ENCODE measurements at regions not wholly inside any gene's neighbourhood (a gene's known extent, or its start where the extent isn't known, plus 50 kb on each side); places are given as distances from the start of the nearest gene placed in this dataset.

- no peak for TF ChIP-seq TEAD4 (IDR thresholded peaks at IDR 0.05)
- no peak for TF ChIP-seq ZBTB7A (IDR thresholded peaks at IDR 0.05; ENCODE audit: low read depth)
- TF ChIP-seq NFIC (IDR thresholded peaks at IDR 0.05): no peak
- TF ChIP-seq CREB1 (IDR thresholded peaks at IDR 0.05; ENCODE audit: low read depth): no peak
- TF ChIP-seq MAX (IDR thresholded peaks at IDR 0.05): no peak
- no peak for TF ChIP-seq TCF12 (IDR thresholded peaks at IDR 0.05; ENCODE audit: low read depth)
- TF ChIP-seq, protein P1, sequence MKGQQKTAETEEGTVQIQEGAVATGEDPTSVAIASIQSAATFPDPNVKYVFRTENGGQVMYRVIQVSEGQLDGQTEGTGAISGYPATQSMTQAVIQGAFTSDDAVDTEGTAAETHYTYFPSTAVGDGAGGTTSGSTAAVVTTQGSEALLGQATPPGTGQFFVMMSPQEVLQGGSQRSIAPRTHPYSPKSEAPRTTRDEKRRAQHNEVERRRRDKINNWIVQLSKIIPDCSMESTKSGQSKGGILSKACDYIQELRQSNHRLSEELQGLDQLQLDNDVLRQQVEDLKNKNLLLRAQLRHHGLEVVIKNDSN (IDR thresholded peaks at IDR 0.05): no peak
- TF ChIP-seq REST (IDR thresholded peaks at IDR 0.05; ENCODE audit: low read depth): no peak
- no peak for TF ChIP-seq CEBPB (IDR thresholded peaks at IDR 0.05)
Measured at GRCh38 chrX:138874271-138874935, 162.9 kb upstream of the FGF13 start.

DNA sequence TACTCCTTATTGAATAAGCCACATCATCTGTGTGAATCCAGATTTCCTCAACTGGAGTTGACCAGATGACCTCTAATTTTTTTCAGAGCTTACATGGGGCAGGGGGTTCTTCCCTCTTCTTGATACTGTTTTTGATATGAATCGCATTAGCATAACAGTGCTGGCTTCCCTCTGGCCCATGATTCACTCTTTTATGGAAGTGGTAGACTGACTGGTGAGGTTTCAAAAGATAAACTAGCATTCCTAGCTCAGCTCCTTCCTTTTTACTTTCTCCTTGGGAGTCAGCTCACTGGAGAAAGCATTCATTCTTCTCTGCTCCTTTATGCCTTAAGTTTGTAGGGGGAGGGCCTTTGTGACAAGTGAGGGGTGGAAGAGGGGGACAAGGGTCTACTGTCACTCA lies 161.0 kb upstream of the FGF13 start:
- no peak for TF ChIP-seq YY1 (IDR thresholded peaks at IDR 0.05; ENCODE audit: low read depth)
- TF ChIP-seq EP300 (IDR thresholded peaks at IDR 0.05; ENCODE audit: borderline replicate concordance): no peak
- no peak for TF ChIP-seq MAX (IDR thresholded peaks at IDR 0.05)

- TF ChIP-seq, protein P1 (IDR thresholded peaks at IDR 0.05): no peak
- TF ChIP-seq ZBTB7A (IDR thresholded peaks at IDR 0.05; ENCODE audit: low read depth) (no peak), NFIC (IDR thresholded peaks at IDR 0.05) (no peak), TCF12 (IDR thresholded peaks at IDR 0.05; ENCODE audit: low read depth) (no peak), TAF1 (IDR thresholded peaks at IDR 0.05; ENCODE audit: low read depth) (no peak), MAX (IDR thresholded peaks at IDR 0.05) (no peak), TEAD4 (IDR thresholded peaks at IDR 0.05) (no peak), CEBPB (IDR thresholded peaks at IDR 0.05) (no peak), EGR1 (IDR thresholded peaks at IDR 0.05) (no peak), EP300 (IDR thresholded peaks at IDR 0.05; ENCODE audit: borderline replicate concordance) (no peak), CREB1 (IDR thresholded peaks at IDR 0.05; ENCODE audit: low read depth) (no peak)
Measured at GRCh38 chrX:138871739-138872138, 160.2 kb upstream of the FGF13 start.

DNA sequence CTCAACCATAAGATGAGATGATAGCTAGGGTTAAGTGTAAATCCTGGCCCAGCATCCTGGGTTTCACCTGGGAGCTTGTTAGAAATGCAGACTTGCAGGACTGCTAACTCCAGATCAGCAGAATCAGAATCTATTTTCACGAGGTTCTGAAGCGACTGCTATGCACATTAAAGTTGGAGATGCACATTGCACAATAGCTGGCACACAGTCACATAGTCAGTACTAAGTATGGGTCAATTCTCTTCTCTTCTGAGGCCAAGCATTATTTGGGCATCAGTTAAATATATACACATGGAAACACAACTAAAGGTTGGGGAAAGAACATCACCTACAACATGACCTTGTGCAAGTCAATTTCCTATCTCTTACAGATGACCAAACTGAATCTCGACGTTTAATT lies 155.1 kb upstream of the FGF13 start:
- TF ChIP-seq REST (IDR thresholded peaks at IDR 0.05; ENCODE audit: low read depth) (no peak), NFIC (IDR thresholded peaks at IDR 0.05) (no peak), TCF12 (IDR thresholded peaks at IDR 0.05; ENCODE audit: low read depth) (no peak), EGR1 (IDR thresholded peaks at IDR 0.05) (no peak), EP300 (IDR thresholded peaks at IDR 0.05; ENCODE audit: borderline replicate concordance) (no peak), MAX (IDR thresholded peaks at IDR 0.05) (no peak), TEAD4 (IDR thresholded peaks at IDR 0.05) (no peak), FOXM1 (IDR thresholded peaks at IDR 0.05; ENCODE audit: borderline replicate concordance, low read depth) (no peak), CEBPB (IDR thresholded peaks at IDR 0.05) (no peak), ZBTB7A (IDR thresholded peaks at IDR 0.05; ENCODE audit: low read depth) (no peak), TAF1 (IDR thresholded peaks at IDR 0.05; ENCODE audit: low read depth) (no peak), CREB1 (IDR thresholded peaks at IDR 0.05; ENCODE audit: low read depth) (no peak), RAD21 (IDR thresholded peaks at IDR 0.05; ENCODE audit: low read depth) (no peak), YY1 (IDR thresholded peaks at IDR 0.05; ENCODE audit: low read depth) (no peak)
- TF ChIP-seq, protein P1 (IDR thresholded peaks at IDR 0.05): no peak

- TF ChIP-seq, protein P1 (IDR thresholded peaks at IDR 0.05): no peak
- TF ChIP-seq TEAD4 (IDR thresholded peaks at IDR 0.05) (no peak), RAD21 (IDR thresholded peaks at IDR 0.05; ENCODE audit: low read depth) (no peak), FOXM1 (IDR thresholded peaks at IDR 0.05; ENCODE audit: borderline replicate concordance, low read depth) (no peak), MAX (IDR thresholded peaks at IDR 0.05) (no peak), NFIC (IDR thresholded peaks at IDR 0.05) (no peak), ZBTB7A (IDR thresholded peaks at IDR 0.05; ENCODE audit: low read depth) (no peak), EGR1 (IDR thresholded peaks at IDR 0.05) (no peak), CEBPB (IDR thresholded peaks at IDR 0.05) (no peak), TAF1 (IDR thresholded peaks at IDR 0.05; ENCODE audit: low read depth) (no peak), CREB1 (IDR thresholded peaks at IDR 0.05; ENCODE audit: low read depth) (no peak), REST (IDR thresholded peaks at IDR 0.05; ENCODE audit: low read depth) (no peak), EP300 (IDR thresholded peaks at IDR 0.05; ENCODE audit: borderline replicate concordance) (no peak), TCF12 (IDR thresholded peaks at IDR 0.05; ENCODE audit: low read depth) (no peak)
Measured at GRCh38 chrX:138865093-138865649, 153.7 kb upstream of the FGF13 start.
